ENCODE measurements at regions not wholly inside any gene's neighbourhood (a gene's known extent, or its start where the extent isn't known, plus 50 kb on each side); places are given as distances from the start of the nearest gene placed in this dataset.

GRCh38 chr2:90207454-90208058 is 1516.1 kb downstream of the RPIA start:
- TF ChIP-seq ZC3H10 (CRISPR knock-in tag; IDR thresholded peaks at IDR 0.05): no peak
- TF ChIP-seq, protein P1, sequence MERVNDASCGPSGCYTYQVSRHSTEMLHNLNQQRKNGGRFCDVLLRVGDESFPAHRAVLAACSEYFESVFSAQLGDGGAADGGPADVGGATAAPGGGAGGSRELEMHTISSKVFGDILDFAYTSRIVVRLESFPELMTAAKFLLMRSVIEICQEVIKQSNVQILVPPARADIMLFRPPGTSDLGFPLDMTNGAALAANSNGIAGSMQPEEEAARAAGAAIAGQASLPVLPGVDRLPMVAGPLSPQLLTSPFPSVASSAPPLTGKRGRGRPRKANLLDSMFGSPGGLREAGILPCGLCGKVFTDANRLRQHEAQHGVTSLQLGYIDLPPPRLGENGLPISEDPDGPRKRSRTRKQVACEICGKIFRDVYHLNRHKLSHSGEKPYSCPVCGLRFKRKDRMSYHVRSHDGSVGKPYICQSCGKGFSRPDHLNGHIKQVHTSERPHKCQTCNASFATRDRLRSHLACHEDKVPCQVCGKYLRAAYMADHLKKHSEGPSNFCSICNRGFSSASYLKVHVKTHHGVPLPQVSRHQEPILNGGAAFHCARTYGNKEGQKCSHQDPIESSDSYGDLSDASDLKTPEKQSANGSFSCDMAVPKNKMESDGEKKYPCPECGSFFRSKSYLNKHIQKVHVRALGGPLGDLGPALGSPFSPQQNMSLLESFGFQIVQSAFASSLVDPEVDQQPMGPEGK (CRISPR knock-in tag; IDR thresholded peaks at IDR 0.05; ENCODE audit: borderline replicate concordance): no peak
- TF ChIP-seq ZFP3 (CRISPR knock-in tag; IDR thresholded peaks at IDR 0.05): no peak
- TF ChIP-seq GLIS3 (CRISPR knock-in tag; IDR thresholded peaks at IDR 0.05): no peak
- no peak for TF ChIP-seq CSDC2 (CRISPR knock-in tag; IDR thresholded peaks at IDR 0.05)
